HUDEP-2 (cell line): ENCODE measurements at regions not wholly inside any gene's neighbourhood (a gene's known extent, or its start where the extent isn't known, plus 50 kb on each side); places are given as distances from the start of the nearest gene placed in this dataset.

Experiments used
- DNase-seq, 76 experiments: peaks; one replicate each; lab custom pipeline; 2025; ENCODE audit not compliant: unreplicated experiment in 76 of 76; lab: John Stamatoyannopoulos, UW

GRCh38 chr15:87638554-87639083 lies 617.9 kb downstream of the NTRK3 start:
- DNase-seq: no peak

- no peak for DNase-seq
Measured at GRCh38 chr15:87634361-87634760, 622.2 kb downstream of the NTRK3 start.

GRCh38 chr15:87633525-87633924 lies 623.0 kb downstream of the NTRK3 start:
- no peak for DNase-seq

DNA sequence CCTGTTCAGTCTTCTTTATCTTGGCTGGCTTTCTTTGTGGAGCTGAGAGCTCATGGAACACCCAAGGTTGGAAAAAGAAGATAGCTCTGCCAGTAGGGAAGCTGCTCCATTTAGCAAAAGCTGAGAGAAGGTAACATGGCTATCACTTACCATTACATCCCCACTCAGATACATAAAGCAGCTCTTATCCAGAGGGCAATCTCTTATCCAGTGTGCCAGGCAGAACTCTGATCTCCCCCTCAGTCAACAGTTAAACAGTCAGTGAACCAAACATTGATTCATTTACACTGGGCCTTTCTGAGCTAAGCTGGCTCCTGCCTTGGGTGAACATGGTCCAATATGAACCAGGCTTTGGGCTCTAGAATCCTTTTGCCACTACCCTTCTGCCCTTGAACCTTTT lies 624.2 kb downstream of the NTRK3 start:
- DNase-seq: peak in 30 of 76 experiments; percentile 7 to 73 (median 38)

GRCh38 chr15:87631775-87632174 lies 624.8 kb downstream of the NTRK3 start:
- DNase-seq: peak in 19 of 76 experiments; percentile 6 to 68 (median 36)

GRCh38 chr15:87631093-87631492 lies 625.4 kb downstream of the NTRK3 start:
- DNase-seq: peak in 3 of 76 experiments; percentile 25 to 58 (median 41)

- no peak for DNase-seq
Measured at GRCh38 chr15:87628311-87628710, 628.2 kb downstream of the NTRK3 start.

- DNase-seq: peak in 9 of 76 experiments; percentile 11 to 35 (median 20)
Measured at GRCh38 chr15:87626860-87627259, 629.7 kb downstream of the NTRK3 start.

DNA sequence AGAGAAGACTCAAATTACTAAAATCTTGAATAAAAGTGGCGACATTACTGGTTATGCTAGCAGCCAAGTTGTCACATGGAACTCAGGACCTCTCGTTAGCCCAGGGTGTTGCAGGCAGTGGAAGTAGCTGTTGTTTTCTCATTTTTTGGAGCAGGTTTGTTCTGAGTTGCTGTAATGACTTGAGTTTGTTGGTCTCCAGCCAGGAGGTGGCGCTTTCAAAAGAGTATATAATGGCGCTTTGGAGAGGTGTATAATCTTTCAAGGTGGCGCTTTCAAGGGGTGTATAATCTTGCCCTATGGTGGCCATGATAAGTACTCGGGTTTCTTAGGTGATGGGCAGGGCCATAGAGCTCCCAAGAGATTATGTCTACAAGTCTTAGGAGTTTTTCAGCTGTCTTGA lies 632.7 kb downstream of the NTRK3 start:
- DNase-seq: peak in 39 of 76 experiments; percentile 3 to 82 (median 42)

DNA sequence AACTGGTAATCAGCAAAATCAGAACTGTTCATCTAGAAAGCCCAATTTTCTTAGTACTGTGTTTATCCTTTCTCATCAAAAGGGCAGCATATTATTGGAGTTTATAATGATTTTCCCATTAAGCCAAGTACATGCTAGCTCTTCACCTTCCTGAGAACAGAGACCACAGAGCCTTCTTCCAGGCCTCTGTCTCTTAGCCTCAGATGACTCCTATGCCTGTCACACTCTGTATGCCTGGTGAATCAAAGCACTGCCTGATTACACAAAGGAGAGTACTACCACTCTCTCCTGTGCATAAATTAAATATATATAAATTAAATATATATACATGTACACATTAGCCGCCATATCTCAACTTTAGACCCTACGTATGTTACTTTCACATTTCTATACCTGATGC lies 636.1 kb downstream of the NTRK3 start:
- DNase-seq: peak in 1 of 76 experiments; percentile 6

DNA sequence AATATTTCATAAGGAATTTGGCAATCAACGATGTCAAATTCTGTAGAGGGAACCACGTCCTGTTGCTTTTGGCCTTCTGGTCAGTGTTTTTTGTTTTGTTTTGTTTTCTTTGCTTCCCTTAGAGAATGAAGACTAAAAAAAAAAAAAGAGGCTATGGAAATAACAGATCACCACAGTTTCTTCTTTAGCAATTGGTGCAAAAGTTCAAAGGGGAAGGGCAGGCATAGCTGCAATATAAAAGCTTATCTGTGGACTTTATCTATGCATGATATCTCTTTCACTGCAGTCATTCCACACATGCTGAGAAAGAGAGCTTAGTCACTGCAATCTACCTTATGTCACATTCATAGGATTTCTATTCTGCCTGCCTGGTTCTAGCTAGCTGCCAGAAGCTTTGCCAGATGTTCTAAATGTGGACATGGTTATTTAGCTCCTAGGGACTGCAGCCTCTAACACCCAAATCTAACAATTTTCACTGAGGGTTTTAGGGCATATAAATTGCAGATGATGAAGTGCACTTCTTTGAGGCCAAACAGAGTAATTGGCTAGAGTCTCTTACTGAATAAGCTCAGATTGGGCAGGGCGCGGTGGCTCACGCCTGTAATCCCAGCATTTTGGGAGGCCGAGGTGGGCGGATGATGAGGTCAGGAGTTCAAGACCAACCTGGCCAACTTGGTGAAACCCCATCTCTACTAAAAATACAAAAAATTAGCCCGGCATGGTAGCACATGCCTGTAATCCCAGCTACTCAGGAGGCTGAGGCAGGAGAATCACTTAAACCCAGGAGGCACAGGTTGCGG lies 637.2 kb downstream of the NTRK3 start:
- DNase-seq: peak in 14 of 76 experiments; percentile 12 to 72 (median 39)

DNA sequence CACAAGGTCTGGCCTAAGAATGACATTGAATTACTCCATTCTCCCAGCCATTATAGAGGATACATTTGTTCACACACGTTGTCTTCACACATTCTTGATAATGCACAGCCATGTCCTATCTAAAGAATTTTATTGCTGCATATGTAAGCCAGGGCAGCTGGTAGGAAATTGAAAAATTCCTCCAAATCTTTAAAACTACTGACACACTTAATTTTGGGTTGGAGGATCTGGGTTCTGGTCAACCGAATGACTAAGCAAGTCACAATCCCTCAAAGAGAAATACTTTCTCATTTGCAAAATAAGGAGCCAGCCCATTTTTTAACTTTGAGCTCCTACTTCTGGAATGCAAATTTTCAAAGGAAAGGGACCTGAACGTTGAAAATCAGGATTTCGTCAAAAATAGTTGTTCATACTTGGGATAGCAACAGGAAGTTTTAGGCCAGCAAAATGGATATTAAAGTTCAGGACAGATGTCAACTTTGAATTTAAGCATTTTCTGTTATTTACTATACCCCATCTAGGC lies 638.3 kb downstream of the NTRK3 start:
- no peak for DNase-seq

DNA sequence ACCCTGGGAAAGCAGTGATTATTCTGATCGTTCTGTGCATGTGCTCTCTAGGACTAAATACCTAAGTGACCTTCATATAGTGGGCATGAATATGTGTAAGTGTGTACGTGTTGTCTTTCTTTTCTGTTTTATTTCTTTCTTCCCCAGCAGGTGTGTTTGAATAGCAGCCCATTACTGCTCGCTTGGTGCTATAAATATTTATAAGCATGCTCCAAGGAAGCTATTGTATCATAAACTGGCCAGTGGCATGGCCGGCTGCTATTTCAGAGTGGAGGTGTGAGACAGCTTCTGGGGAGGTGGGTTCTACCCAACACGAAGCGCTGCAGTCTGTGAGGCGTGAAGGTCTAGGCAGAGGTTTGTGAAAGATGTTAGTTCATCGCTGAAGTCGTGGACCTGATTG lies 641.8 kb downstream of the NTRK3 start:
- no peak for DNase-seq

- peak in 31 of 76 experiments; percentile 4 to 84 (median 58) for DNase-seq
Measured at GRCh38 chr15:87610366-87610765, 646.2 kb downstream of the NTRK3 start.

GRCh38 chr15:87609894-87610293 lies 646.6 kb downstream of the NTRK3 start:
- peak in 1 of 76 experiments; percentile 44 for DNase-seq

DNA sequence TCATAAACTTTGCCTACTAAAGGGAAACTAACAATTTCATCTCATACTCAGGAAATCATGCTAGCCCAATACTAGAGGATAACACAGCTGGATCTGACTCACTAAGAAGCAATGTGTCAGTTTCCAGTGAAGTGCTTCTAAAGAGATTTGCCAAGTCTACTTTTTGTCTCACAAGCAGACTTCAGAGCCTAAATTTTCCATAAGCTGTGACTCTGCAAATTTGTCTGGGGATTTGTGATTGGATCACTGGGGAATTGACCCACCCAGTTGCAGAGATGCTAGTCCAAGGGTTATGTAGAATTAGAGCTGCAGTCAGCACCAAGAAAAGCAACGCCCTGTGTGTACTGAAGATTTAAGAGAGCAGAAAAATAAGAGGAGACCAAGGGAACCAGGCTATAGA lies 647.1 kb downstream of the NTRK3 start:
- DNase-seq: peak in 8 of 76 experiments; percentile 11 to 54 (median 22)

DNA sequence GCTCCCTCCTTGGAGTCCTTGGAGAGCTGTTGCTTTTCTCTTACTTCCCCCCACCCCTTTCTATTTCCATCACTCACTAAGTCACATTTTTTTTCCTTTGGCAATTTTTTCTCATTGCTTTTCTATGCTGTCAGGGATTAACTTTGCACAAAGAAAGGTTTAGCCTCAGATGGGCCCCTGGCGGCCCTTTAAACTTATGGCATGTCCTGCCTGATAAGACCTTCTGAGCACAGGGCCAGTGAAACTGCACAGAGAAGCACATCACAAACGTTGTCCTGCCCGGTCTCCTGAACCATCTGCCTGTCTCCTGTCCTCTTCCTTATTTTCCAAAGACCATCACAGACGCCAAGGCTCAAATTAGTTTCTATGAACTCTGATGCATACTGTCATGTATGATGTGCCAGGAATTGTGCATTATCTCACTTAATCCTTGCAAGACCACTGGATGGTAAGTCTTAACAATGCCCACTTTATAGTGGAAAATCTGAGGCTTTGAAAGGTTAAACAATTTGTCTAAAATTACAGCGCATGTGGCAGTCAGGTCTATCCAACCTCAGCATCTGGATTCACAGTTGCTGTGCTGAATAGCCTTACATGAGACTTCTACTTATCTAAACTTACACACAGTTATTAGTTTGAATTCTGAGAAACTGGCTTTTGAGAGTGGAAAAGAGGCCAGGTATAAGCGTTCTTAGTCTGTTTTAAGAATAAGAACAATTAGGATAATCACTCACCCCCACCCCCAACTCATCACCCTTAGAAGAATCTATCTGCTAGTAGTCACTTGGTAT lies 648.1 kb downstream of the NTRK3 start:
- peak in 7 of 76 experiments; percentile 1 to 41 (median 16) for DNase-seq

GRCh38 chr15:87606971-87607370 lies 649.6 kb downstream of the NTRK3 start:
- no peak for DNase-seq

- DNase-seq: peak in 6 of 76 experiments; percentile 8 to 39 (median 16)
Measured at GRCh38 chr15:87604857-87605446, 651.6 kb downstream of the NTRK3 start.

GRCh38 chr15:87602371-87602770 lies 654.2 kb downstream of the NTRK3 start:
- no peak for DNase-seq

DNA sequence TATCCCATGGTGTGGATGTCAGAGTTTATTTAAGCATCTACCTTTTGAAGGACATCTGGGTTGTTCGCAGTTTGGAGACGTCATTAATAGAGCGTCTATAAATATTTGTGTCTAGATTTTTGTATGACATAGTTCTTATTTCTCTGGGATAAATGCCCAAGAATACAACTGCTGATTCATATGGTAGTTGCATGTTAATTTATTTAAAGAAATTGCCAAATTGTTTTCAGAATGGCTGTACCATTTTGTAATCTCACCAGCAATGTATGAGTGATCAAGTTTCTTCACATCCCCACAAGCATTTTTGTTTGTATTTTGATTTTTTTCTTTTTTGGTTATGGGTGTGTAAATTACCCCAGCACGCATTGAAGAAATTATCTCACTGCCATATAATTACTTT lies 656.9 kb downstream of the NTRK3 start:
- DNase-seq: no peak
